ENCODE measurements at regions not wholly inside any gene's neighbourhood (a gene's known extent, or its start where the extent isn't known, plus 50 kb on each side); places are given as distances from the start of the nearest gene placed in this dataset.

DNA sequence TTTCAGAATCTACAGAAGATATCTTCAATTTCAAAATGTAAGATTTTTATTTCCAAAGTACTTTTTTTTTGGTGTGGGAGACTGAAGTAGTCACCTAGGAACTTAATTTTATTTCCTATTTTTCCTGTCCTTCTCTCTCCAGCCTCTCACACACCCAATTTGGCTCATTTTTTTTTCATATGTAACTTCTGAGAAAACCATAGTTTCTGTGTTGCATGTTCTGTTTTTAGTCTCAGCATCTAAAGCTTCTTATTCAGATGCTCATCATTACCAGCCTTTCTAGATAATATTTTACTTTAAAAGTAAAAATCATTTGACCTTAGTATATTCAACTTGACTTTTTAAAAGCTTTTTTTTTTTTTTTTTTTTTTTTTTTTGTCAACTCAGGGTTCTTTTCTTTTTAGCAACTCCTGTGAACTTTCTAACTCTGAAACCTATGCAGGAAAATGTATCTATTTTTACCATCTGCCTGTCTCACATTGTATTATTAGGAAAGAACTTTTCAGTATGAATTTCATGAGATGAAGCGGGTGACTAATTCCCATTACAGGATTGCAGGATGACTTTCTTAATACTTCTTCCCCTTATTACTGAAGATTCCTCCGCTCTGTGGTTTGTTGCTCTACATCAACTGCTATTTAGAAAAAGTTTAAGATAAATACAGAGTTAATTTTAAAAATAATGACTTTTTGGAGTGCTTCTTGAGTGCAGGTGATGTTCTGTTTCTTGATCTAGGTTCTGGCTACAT lies 73.6 kb upstream of the LSM8 start:
- TF ChIP-seq, protein P1, sequence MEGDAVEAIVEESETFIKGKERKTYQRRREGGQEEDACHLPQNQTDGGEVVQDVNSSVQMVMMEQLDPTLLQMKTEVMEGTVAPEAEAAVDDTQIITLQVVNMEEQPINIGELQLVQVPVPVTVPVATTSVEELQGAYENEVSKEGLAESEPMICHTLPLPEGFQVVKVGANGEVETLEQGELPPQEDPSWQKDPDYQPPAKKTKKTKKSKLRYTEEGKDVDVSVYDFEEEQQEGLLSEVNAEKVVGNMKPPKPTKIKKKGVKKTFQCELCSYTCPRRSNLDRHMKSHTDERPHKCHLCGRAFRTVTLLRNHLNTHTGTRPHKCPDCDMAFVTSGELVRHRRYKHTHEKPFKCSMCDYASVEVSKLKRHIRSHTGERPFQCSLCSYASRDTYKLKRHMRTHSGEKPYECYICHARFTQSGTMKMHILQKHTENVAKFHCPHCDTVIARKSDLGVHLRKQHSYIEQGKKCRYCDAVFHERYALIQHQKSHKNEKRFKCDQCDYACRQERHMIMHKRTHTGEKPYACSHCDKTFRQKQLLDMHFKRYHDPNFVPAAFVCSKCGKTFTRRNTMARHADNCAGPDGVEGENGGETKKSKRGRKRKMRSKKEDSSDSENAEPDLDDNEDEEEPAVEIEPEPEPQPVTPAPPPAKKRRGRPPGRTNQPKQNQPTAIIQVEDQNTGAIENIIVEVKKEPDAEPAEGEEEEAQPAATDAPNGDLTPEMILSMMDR (IDR thresholded peaks at IDR 0.05; ENCODE audit: poor library complexity) = no peak
- TF ChIP-seq EZH2phosphoT487 (IDR thresholded peaks at IDR 0.05; ENCODE audit: low read depth, severe bottlenecking, unreplicated experiment) = no peak
- TF ChIP-seq EZH2 (IDR thresholded peaks at IDR 0.05; ENCODE audit: borderline replicate concordance) = no peak
